Adrenal gland (tissue), 5 donors: ENCODE measurements at regions not wholly inside any gene's neighbourhood (a gene's known extent, or its start where the extent isn't known, plus 50 kb on each side); places are given as distances from the start of the nearest gene placed in this dataset.

Source experiments
- POLR2A ChIP-seq, 2 donors: fragments of 450-650 bp; IDR thresholded peaks; one replicate each; pipeline ENCODE4 v1.6.1; 2017; ENCODE audit warnings: antibody characterized with exemption in 2 of 2, mild to moderate bottlenecking in 2 of 2, moderate library complexity in 1 of 2
- TF ChIP-seq, protein P1 (sequence below), 6 experiments: fragments of 450-650 bp in 4 of 6; fragments of 200-600 bp in 2 of 6; sonication (generic) in 1 of 6; IDR thresholded peaks; 1 replicate in 5 of 6; 2 replicates in 1 of 6; pipeline versions ENCODE4 v1.5.1 to v1.8.0; 2016 to 2021; ENCODE audit warnings: antibody characterized with exemption in 6 of 6, mild to moderate bottlenecking in 2 of 6, moderate library complexity in 1 of 6
- donor health status: DM: no; HTN: no; CAD: no.

DNA sequence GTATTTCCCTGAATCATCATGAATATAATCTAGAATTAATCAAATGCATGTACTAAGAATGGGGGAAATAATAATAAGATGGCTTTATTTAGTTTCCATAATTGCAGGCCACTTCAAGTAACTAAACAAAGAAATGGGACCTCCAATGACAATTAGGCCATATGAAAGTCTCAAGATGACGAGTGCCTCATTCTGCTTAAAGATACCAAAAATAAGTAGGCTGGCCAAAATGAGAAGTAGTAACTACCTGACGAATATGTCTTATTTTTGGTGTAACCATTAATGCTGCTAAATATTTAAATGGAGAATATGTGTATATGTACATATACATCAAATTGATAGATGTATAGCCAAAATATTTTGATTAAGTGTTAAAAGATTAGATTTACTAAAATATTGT lies 932.6 kb downstream of the EPHA3 start:
- TF ChIP-seq POLR2A (IDR thresholded peaks at IDR 0.05): no peak
- TF ChIP-seq, protein P1, sequence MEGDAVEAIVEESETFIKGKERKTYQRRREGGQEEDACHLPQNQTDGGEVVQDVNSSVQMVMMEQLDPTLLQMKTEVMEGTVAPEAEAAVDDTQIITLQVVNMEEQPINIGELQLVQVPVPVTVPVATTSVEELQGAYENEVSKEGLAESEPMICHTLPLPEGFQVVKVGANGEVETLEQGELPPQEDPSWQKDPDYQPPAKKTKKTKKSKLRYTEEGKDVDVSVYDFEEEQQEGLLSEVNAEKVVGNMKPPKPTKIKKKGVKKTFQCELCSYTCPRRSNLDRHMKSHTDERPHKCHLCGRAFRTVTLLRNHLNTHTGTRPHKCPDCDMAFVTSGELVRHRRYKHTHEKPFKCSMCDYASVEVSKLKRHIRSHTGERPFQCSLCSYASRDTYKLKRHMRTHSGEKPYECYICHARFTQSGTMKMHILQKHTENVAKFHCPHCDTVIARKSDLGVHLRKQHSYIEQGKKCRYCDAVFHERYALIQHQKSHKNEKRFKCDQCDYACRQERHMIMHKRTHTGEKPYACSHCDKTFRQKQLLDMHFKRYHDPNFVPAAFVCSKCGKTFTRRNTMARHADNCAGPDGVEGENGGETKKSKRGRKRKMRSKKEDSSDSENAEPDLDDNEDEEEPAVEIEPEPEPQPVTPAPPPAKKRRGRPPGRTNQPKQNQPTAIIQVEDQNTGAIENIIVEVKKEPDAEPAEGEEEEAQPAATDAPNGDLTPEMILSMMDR (IDR thresholded peaks at IDR 0.05): no peak
